H9 (cell line): ENCODE measurements at regions not wholly inside any gene's neighbourhood (a gene's known extent, or its start where the extent isn't known, plus 50 kb on each side); places are given as distances from the start of the nearest gene placed in this dataset.

Source experiments
- DNase-seq: peaks from one replicate; pipeline ENCODE4 v3.0.0-alpha.2; 2017
- H2AFZ ChIP-seq: one replicate; pipeline ENCODE4 v1.6.1; 2013; ENCODE audit warnings: mild to moderate bottlenecking, low read length, control low read depth, moderate library complexity
- H2AK5ac ChIP-seq: 2 replicates; pipeline ENCODE4 v1.6.1; 2013; ENCODE audit warnings: low read length, control low read depth, mixed read lengths; ENCODE audit not compliant: insufficient read length
- H2BK120ac ChIP-seq: one replicate; pipeline ENCODE4 v1.6.1; 2013; ENCODE audit warnings: low read depth, mild to moderate bottlenecking, low read length, control low read depth, inconsistent platforms; ENCODE audit not compliant: poor library complexity, severe bottlenecking
- H2BK12ac ChIP-seq: 2 replicates; pipeline ENCODE4 v1.6.1; 2013; ENCODE audit warnings: low read length, control low read depth, mixed read lengths, low read depth; ENCODE audit not compliant: insufficient read length
- H2BK15ac ChIP-seq: 2 replicates; pipeline ENCODE4 v1.6.1; 2013; ENCODE audit warnings: low read depth, low read length, control low read depth
- H2BK20ac ChIP-seq: one replicate; pipeline ENCODE4 v1.6.1; 2013; ENCODE audit warnings: low read depth, mild to moderate bottlenecking, low read length, control low read depth, inconsistent platforms; ENCODE audit not compliant: poor library complexity, severe bottlenecking
- H2BK5ac ChIP-seq: 2 replicates; pipeline ENCODE4 v1.6.1; 2013; ENCODE audit warnings: low read length, control low read depth, mixed read lengths; ENCODE audit not compliant: insufficient read length
- H3K14ac ChIP-seq: 2 replicates; pipeline ENCODE4 v1.6.1; 2013; ENCODE audit warnings: low read length, control low read depth; ENCODE audit not compliant: insufficient read depth
- H3K18ac ChIP-seq: 2 replicates; pipeline ENCODE4 v1.6.1; 2013; ENCODE audit warnings: low read depth, mild to moderate bottlenecking, mixed read lengths, low read length, control low read depth; ENCODE audit not compliant: insufficient read length
- H3K23ac ChIP-seq: 2 replicates; pipeline ENCODE4 v1.6.1; 2013; ENCODE audit warnings: low read length, control low read depth, mixed read lengths, low read depth; ENCODE audit not compliant: insufficient read length
- H3K23me2 ChIP-seq: 2 replicates; pipeline ENCODE4 v1.6.1; 2013; ENCODE audit warnings: low read depth, mild to moderate bottlenecking, mixed read lengths, low read length, control low read depth; ENCODE audit not compliant: insufficient read length, poor library complexity, severe bottlenecking
- H3K27ac ChIP-seq: 2 replicates; pipeline ENCODE4 v1.5.1; 2013; ENCODE audit warnings: low read length, control low read depth, mixed read lengths, low read depth; ENCODE audit not compliant: insufficient read length
- H3K27me3 ChIP-seq: 2 replicates; pipeline ENCODE4 v1.6.1; 2013; ENCODE audit warnings: low read length, control low read depth, inconsistent platforms; ENCODE audit not compliant: insufficient read depth
- H3K4ac ChIP-seq: 2 replicates; pipeline ENCODE4 v1.6.1; 2013; ENCODE audit warnings: low read depth, mild to moderate bottlenecking, control low read depth, inconsistent platforms, low read length, moderate library complexity
- H3K4me1 ChIP-seq: 2 replicates; pipeline ENCODE4 v1.6.1; 2013; ENCODE audit warnings: low read length, control low read depth, inconsistent platforms; ENCODE audit not compliant: insufficient read depth
- H3K4me2 ChIP-seq: 2 replicates; pipeline ENCODE4 v1.6.1; 2013; ENCODE audit warnings: low read length, control low read depth, mixed read lengths; ENCODE audit not compliant: insufficient read length, insufficient read depth
- H3K56ac ChIP-seq: 2 replicates; pipeline ENCODE4 v1.6.1; 2013; ENCODE audit warnings: low read depth, mild to moderate bottlenecking, mixed read lengths, low read length, control low read depth; ENCODE audit not compliant: insufficient read length
- H3K79me1 ChIP-seq: 2 replicates; pipeline ENCODE4 v1.6.1; 2013; ENCODE audit warnings: low read depth, mild to moderate bottlenecking, moderate library complexity, low read length, control low read depth, inconsistent platforms; ENCODE audit not compliant: insufficient read depth, poor library complexity, severe bottlenecking
- H3K79me2 ChIP-seq: 2 replicates; pipeline ENCODE4 v1.6.1; 2013; ENCODE audit warnings: low read length, control low read depth, inconsistent platforms; ENCODE audit not compliant: insufficient read depth
- H3K9ac ChIP-seq: 2 replicates; pipeline ENCODE4 v1.6.1; 2013; ENCODE audit warnings: low read length, control low read depth, mixed read lengths; ENCODE audit not compliant: insufficient read length; ENCODE audit errors: extremely low read depth
- H3K9me3 ChIP-seq: one replicate; pipeline ENCODE4 v1.6.1; 2013; ENCODE audit warnings: low read depth, low read length, inconsistent platforms; ENCODE audit not compliant: control insufficient read depth
- H3T11ph ChIP-seq: one replicate; pipeline ENCODE4 v1.6.1; 2013; ENCODE audit warnings: mild to moderate bottlenecking, low read length, control low read depth, inconsistent platforms
- H4K20me1 ChIP-seq: one replicate; pipeline ENCODE4 v1.6.1; 2013; ENCODE audit not compliant: control insufficient read depth, insufficient read length, insufficient read depth
- H4K5ac ChIP-seq: 2 replicates; pipeline ENCODE4 v1.6.1; 2013; ENCODE audit warnings: low read depth, mild to moderate bottlenecking, mixed read lengths, low read length, control low read depth; ENCODE audit not compliant: insufficient read length
- H4K8ac ChIP-seq: replicated peaks from 2 replicates; pipeline ENCODE4 v1.6.1; 2013; ENCODE audit warnings: low read length, control low read depth, mixed read lengths, low read depth; ENCODE audit not compliant: insufficient read length
- H4K91ac ChIP-seq: 2 replicates; pipeline ENCODE4 v1.6.1; 2013; ENCODE audit warnings: low read depth, mild to moderate bottlenecking, moderate library complexity, mixed read lengths, low read length, control low read depth; ENCODE audit not compliant: insufficient read length
- H3K27ac Mint-ChIP-seq, 3 experiments: 2 replicates in 2 of 3; 3 replicates in 1 of 3; pipeline ENCODE4 v1.8.0; 2020 to 2021; ENCODE audit warnings: mixed read lengths in 3 of 3, mild to moderate bottlenecking in 1 of 3, moderate library complexity in 1 of 3
- H3K27me3 Mint-ChIP-seq: 2 replicates; pipeline ENCODE4 v1.8.0; 2021; ENCODE audit warnings: low read depth, mild to moderate bottlenecking, moderate library complexity, mixed read lengths
- H3K36me3 Mint-ChIP-seq, 3 experiments: 2 replicates in 2 of 3; 3 replicates in 1 of 3; pipeline ENCODE4 v1.8.0; 2020 to 2021; ENCODE audit warnings: low read depth in 3 of 3, mixed read lengths in 3 of 3; ENCODE audit not compliant: insufficient read depth in 1 of 3
- H3K4me1 Mint-ChIP-seq, 2 experiments: 2 replicates each; pipeline ENCODE4 v1.8.0; 2020; ENCODE audit warnings: mixed read lengths in 2 of 2
- H3K4me3 Mint-ChIP-seq, 2 experiments: 2 replicates in 1 of 2; 3 replicates in 1 of 2; pipeline ENCODE4 v1.8.0; 2020 to 2021; ENCODE audit warnings: mild to moderate bottlenecking in 2 of 2, mixed read lengths in 2 of 2, moderate library complexity in 1 of 2
- H3K9me3 Mint-ChIP-seq, 2 experiments: 2 replicates in 1 of 2; 3 replicates in 1 of 2; pipeline ENCODE4 v1.8.0; 2020; ENCODE audit warnings: mild to moderate bottlenecking in 2 of 2, mixed read lengths in 2 of 2, moderate library complexity in 1 of 2
- WGBS: extraction: QIAGEN DNeasy Blood & Tissue Kit; methylation state at CpG from one replicate; pipeline ENCODE4 v1.1.7; 2013; ENCODE audit warnings: missing lambda C conversion rate, low lambda C conversion rate, mixed read lengths; ENCODE audit not compliant: insufficient read length; ENCODE audit errors: extremely low coverage; 5-methylcytosine and 5-hydroxymethylcytosine counted together
- TF ChIP-seq, protein P1 (sequence below): fragments of 200-600 bp; sonication (generic); conservative IDR thresholded peaks from 3 replicates; pipeline ENCODE4 v1.8.0; 2021; ENCODE audit warnings: antibody characterized with exemption, mild to moderate bottlenecking

- peaks cover 7 to 18% (median 12%) of the 10 kb centered on the region in 3 experiments; a peak in 6 of 7 replicates for H3K36me3 Mint-ChIP-seq
Measured at GRCh38 chr1:4915154-4915553, 260.7 kb downstream of the AJAP1 start.

More at GRCh38 chr1:4915154-4915553, 260.7 kb downstream of the AJAP1 start:
- Histone ChIP-seq H3K23ac (no peak overlapping the region), H3K79me2 (no peaks in the 10 kb centered on the region), H3K79me1 (no peaks in the 10 kb centered on the region), H4K8ac (no peak overlapping the region), H2BK15ac (no peak overlapping the region), H3K9ac (no peak overlapping the region), H3K4me1 (no peaks in the 10 kb centered on the region), H3T11ph (no peak overlapping the region), H3K56ac (no peak overlapping the region), H2BK20ac (no peak overlapping the region), H3K9me3 (peaks cover 3% of the 10 kb centered on the region), H3K4me2 (no peak overlapping the region), H3K27me3 (no peaks in the 10 kb centered on the region), H2BK12ac (no peak overlapping the region), H3K14ac (no peak overlapping the region), H2AFZ (no peak overlapping the region), H3K18ac (no peak overlapping the region), H4K20me1 (no peaks in the 10 kb centered on the region), H4K5ac (no peak overlapping the region), H3K27ac (no peak overlapping the region), H4K91ac (no peak overlapping the region), H3K23me2 (no peaks in the 10 kb centered on the region), H3K4ac (no peak overlapping the region), H2BK120ac (no peak overlapping the region), H2AK5ac (no peak overlapping the region), H2BK5ac (no peak overlapping the region)
- no peak overlapping the region for H3K27ac Mint-ChIP-seq
- peaks cover 3% of the 10 kb centered on the region for H3K27me3 Mint-ChIP-seq
- DNase-seq = no peak
- H3K9me3 Mint-ChIP-seq = peaks cover 15 to 26% of the 10 kb centered on the region in 2 experiments
- WGBS = 100% methylated on average over 1 of the region's 2 CpGs
- TF ChIP-seq, protein P1, sequence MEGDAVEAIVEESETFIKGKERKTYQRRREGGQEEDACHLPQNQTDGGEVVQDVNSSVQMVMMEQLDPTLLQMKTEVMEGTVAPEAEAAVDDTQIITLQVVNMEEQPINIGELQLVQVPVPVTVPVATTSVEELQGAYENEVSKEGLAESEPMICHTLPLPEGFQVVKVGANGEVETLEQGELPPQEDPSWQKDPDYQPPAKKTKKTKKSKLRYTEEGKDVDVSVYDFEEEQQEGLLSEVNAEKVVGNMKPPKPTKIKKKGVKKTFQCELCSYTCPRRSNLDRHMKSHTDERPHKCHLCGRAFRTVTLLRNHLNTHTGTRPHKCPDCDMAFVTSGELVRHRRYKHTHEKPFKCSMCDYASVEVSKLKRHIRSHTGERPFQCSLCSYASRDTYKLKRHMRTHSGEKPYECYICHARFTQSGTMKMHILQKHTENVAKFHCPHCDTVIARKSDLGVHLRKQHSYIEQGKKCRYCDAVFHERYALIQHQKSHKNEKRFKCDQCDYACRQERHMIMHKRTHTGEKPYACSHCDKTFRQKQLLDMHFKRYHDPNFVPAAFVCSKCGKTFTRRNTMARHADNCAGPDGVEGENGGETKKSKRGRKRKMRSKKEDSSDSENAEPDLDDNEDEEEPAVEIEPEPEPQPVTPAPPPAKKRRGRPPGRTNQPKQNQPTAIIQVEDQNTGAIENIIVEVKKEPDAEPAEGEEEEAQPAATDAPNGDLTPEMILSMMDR = no peak
- no peaks in the 10 kb centered on the region; a peak in 1 of 4 replicates for H3K4me1 Mint-ChIP-seq
- H3K4me3 Mint-ChIP-seq = no peak overlapping the region
